ENCODE measurements at regions not wholly inside any gene's neighbourhood (a gene's known extent, or its start where the extent isn't known, plus 50 kb on each side); places are given as distances from the start of the nearest gene placed in this dataset.

- TF ChIP-seq EP300 (conservative IDR thresholded peaks at IDR 0.05; ENCODE audit: poor library complexity, severe bottlenecking), result no peak
- TF ChIP-seq CTCF (IDR thresholded peaks at IDR 0.05; ENCODE audit: poor library complexity, severe bottlenecking), result no peak
- TF ChIP-seq EZH2 (IDR thresholded peaks at IDR 0.05; ENCODE audit: borderline replicate concordance, insufficient read depth, low read length, poor library complexity, severe bottlenecking), result no peak
- TF ChIP-seq POLR2AphosphoS5 (IDR thresholded peaks at IDR 0.05), result no peak
- no peak for TF ChIP-seq MXI1 (conservative IDR thresholded peaks at IDR 0.05; ENCODE audit: poor library complexity, severe bottlenecking)
- no peak for TF ChIP-seq REST (IDR thresholded peaks at IDR 0.05; ENCODE audit: borderline replicate concordance)
Measured at GRCh38 chr7:3168370-3168769, 124.7 kb upstream of the CARD11 start.

Measured in neural cell (in vitro differentiated cells).